ENCODE measurements at regions not wholly inside any gene's neighbourhood (a gene's known extent, or its start where the extent isn't known, plus 50 kb on each side); places are given as distances from the start of the nearest gene placed in this dataset.
"Not testable (repeated sequence)": the region's sequence is repeated elsewhere in the genome, so short reads cannot be mapped to it uniquely, and the experiment has no call there.

DNA sequence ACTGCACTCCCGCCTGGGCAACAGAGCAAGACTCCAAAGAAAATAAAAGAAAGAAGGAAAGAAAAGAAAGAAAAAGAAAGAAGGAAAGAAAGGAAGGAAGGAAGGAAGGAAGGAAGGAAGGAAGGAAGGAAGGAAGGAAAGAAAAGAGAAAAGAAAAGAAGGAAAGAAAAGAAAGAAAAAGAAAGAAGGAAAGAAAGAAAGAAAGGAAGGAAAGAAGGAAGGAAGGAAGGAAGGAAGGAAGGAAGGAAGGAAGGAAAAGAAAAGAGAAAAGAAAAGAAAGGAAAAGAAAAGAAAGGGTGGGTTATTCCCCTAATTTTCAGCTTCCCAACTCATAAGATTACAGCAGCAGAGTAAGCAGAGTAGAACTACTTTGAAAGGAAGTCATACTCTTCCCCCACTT is 64.4 kb downstream of the TMEM200C start:
- DNase-seq (ENCODE audit: low read depth); in situ Hi-C loops (cut with HindIII; ENCODE audit: low pct_unique_long_range_greater_than_20kb, low sequenced_read_pairs): not testable (repeated sequence)

DNA sequence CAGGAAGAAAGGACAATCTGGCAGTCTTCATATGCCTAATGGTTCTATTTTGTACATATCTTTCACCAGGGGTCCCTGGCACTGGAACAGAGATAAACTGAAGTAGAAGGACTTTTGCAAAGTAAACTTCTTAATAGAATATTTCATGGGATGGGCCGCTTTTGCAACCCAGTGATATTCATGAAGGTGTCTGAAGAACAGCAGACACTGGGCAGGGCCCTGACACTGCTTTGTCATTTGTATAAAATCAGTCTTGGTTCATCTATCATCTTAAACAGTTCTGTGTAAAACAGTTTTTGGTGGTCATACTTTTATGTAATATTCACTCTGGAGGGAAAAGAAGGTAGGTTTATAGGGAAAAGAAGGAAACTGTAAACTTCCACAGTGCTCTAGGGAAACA is 66.4 kb downstream of the TMEM200C start:
- no peak for DNase-seq (ENCODE audit: low read depth)
- in situ Hi-C loops (cut with HindIII; ENCODE audit: low pct_unique_long_range_greater_than_20kb, low sequenced_read_pairs), result no loop called here

DNA sequence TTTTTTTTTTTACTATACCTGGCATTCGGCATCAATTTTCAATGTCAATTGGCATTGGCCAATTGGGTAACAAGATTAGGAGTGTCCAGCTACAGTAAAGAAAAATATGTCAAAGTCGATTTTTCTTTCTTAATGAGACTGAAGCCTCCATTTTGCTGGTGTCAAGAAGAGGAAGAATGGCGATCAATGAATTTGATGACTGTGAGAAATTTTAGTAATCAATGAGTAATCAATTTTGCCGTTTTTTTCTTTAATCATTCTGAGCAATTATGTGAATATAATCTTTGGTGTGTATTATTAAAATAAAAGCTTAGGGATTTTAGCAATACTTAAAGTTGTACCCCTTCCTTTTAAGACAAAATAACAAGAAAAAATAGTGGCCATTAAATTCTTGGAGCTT is 69.7 kb downstream of the TMEM200C start:
- in situ Hi-C loops (cut with HindIII; ENCODE audit: low pct_unique_long_range_greater_than_20kb, low sequenced_read_pairs), result no loop called here
- DNase-seq (ENCODE audit: low read depth), result no peak

DNA sequence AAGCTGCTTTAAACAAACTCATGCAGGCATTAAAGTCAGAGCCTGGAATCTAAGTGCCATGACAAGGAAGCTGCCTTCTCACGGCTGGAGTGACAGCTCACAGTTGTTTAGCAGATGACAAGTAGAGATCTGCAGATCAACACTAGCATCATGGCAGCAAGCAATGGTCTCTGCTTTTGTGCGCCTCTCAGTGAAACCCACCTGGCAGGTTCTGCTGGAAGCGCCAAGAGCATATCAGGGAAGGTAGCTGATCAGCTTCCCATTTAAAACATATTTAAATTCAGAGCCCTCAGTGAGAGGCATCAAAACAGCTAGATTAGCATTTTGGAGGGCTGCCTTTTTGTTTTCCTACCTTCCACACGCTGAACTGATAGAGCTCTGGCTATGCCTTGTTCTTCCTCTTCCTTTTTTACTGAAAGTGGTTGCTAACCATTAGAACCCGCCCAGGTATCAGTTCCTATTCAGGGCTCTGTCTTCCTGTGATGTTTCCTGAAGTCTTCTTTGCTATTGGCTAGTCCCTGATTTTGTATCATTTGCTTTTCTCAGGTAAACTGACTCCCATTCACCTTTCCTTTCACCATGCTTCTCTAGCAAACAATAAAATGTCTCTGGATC is 70.8 kb downstream of the TMEM200C start:
- in situ Hi-C loops (cut with HindIII; ENCODE audit: low pct_unique_long_range_greater_than_20kb, low sequenced_read_pairs), result no loop called here
- no peak for DNase-seq (ENCODE audit: low read depth)

DNA sequence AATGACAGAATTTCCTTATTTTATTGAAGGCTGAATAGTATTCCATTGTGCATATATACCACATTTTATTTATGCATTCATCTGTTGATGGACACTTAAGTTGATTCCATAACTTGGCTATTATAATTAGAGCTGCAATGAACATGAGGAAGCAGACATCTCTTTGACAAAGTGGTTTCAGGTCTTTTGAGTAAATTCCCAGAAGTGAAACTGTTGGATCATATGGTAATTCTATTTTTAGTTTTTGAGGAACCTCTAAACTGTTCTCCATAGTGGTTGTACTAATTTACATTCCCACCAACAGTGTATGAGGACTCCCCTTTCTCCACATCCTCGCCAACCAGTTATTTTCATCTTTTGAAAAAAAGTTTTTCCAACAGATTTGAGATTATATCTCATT is 77.5 kb downstream of the TMEM200C start:
- in situ Hi-C loops (cut with HindIII; ENCODE audit: low pct_unique_long_range_greater_than_20kb, low sequenced_read_pairs), result no loop called here

DNA sequence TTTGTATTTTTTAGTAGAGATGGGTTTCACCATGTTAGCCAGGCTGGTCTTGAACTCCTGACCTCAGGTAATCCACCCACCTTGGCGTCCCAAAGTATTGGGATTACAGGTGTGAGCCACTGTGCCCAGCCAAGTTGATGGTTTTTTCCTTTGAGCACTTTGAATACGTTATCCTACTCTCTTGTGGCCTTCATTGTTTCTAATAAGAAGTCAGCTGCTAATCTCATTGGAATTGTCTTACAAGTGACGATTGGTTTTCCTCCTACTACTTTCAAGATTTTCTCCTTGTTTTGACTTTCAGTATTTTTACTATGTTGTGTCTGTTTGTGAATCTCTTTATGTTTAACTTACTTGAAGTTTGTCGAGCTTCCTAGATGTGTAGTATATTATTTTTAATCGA is 88.5 kb downstream of the TMEM200C start:
- in situ Hi-C loops (cut with HindIII; ENCODE audit: low pct_unique_long_range_greater_than_20kb, low sequenced_read_pairs), result no loop called here

More for the DNA sequence above, 77.5 kb downstream of the TMEM200C start:
- no peak for DNase-seq (ENCODE audit: low read depth)

DNA sequence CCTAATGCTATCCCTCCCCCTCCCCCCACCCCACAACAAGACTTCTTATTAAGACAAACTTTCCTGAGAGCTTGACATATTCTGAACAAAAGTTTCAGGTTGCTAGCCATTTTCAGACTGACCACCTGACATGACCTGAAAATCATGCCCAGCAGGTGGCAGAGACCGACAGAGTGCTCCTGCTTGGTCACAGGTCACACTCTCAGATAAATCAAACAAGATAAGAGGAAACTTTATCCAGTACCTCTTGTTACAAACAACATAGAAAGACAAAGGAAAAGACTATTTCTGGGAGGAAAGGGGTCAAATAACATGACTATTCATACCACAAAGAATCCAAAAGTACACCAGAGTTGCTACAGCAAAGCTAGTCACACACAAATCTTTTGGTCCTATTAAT is 107.4 kb downstream of the TMEM200C start:
- in situ Hi-C loops (cut with HindIII; ENCODE audit: low pct_unique_long_range_greater_than_20kb, low sequenced_read_pairs), result no loop called here

More for the DNA sequence above, 88.5 kb downstream of the TMEM200C start:
- DNase-seq (ENCODE audit: low read depth), result no peak

DNA sequence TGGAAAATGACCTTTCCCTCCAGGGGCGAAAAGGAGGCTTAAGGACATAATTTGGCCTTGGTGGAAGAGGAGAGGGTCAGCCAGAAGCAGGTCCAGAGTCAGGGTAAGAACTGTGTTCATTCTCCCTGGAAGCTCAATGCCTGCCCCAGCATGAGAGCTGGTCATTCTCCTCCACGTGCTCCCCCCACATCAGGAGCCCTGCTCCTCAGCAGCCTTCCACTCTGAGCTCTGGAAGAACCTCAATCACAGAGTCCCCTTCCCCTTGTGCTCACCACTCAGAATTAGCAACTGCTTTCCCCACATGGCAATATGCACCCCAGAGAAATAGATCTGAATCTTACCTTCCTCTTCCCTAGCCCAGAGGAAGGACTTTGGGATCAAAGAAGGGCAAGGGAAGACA is 115.4 kb downstream of the TMEM200C start:
- no peak for DNase-seq (ENCODE audit: low read depth)
- in situ Hi-C loops (cut with HindIII; ENCODE audit: low pct_unique_long_range_greater_than_20kb, low sequenced_read_pairs), result no loop called here

More for the DNA sequence above, 107.4 kb downstream of the TMEM200C start:
- DNase-seq (ENCODE audit: low read depth), result no peak

DNA sequence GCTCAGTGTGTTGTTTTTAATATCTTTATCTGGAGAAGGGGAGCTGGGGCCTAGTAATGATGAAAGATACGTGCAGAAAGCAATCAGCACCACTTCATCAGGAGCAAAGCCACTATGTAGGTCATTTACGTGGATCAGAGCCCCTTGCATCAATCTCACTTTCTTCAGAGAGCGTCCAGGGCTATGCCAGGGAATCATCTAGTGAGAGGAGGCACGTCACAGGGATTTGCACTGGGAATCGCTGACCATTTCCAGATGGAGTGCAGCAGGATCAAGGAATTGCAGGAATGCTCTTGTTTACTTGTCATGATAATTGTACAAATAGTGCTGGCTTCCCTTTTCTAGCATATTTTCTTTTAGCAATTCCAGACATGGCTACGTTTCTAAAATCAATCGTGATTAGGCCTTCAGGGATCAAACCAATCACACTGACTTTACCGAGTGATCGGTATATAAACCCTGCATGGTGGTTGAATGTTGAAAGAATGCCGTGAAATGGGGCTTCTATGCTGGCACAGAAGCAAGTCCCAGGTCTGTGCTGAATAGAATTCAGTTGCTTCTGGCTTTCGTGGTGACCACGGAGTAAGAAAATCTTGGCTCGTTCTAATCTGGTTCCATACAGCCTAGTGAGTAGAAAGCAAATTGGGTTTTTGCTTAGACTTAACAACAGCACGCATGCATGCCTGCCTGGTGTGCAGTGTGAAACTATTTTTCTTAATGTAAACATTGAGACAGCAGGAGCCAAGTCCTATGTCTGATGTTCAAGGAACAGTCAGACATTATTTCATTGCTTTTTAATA is 122.8 kb downstream of the TMEM200C start:
- DNase-seq (ENCODE audit: low read depth), result no peak
- in situ Hi-C loops (cut with HindIII; ENCODE audit: low pct_unique_long_range_greater_than_20kb, low sequenced_read_pairs), result no loop called here

DNA sequence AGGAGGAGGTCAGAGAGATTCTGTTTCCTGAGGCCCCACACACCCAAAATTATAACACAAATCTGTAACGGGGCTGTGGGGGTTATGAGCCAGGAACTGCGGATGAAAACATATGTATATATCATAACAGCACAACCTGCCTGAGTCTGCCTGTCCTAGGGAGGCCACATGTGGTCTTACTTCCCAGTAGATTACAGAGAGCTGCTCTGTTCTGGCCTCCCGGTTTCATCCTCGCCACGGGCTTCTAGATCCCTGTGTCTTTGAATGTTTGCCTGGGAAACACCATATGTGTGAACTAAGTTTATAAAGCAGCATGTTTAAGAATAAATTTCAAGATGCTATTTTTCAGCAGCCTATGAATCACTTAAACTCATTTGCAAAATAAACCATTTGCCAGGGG is 124.0 kb downstream of the TMEM200C start:
- no peak for DNase-seq (ENCODE audit: low read depth)
- in situ Hi-C loops (cut with HindIII; ENCODE audit: low pct_unique_long_range_greater_than_20kb, low sequenced_read_pairs), result no loop called here

DNA sequence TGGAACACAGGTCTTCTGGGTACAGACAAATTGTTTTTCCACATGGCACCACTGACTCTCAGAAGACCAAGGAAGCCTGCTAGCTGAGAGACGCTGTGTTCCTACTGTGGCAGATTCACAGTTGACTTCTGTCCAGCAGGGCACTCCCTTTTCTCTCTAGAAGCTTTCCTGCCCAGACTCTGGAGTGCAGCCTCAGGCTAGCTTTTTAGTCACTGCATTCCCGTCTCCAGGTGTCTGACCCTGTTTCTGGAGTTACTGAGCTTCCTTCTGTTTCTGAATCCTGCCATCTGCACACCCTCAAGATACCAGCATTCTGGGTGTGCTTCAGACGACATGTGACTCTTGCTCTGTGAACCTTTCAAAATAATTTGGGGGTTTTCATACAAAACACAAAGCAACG is 125.1 kb downstream of the TMEM200C start:
- no peak for DNase-seq (ENCODE audit: low read depth)
- in situ Hi-C loops (cut with HindIII; ENCODE audit: low pct_unique_long_range_greater_than_20kb, low sequenced_read_pairs), result no loop called here

DNA sequence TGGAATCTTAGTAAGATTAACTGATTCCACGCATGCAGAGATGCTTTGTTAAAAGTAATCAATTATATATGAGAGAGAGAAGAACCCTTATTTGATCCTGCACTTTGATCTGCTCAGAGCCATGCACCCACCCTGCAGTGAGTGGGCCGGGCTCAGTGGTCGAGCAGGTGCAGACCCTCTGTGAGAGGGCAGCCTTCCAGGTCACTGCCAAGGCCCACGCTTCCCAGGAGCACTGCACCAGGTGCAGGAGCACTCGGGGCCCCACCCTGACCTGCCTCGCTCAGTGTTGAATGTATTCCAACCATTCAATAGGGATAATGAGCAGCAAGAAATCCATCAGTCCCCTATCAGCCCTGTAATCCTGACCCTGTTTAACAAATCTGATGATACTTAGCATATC is 126.9 kb downstream of the TMEM200C start:
- no peak for DNase-seq (ENCODE audit: low read depth)
- in situ Hi-C loops (cut with HindIII; ENCODE audit: low pct_unique_long_range_greater_than_20kb, low sequenced_read_pairs), result no loop called here

DNA sequence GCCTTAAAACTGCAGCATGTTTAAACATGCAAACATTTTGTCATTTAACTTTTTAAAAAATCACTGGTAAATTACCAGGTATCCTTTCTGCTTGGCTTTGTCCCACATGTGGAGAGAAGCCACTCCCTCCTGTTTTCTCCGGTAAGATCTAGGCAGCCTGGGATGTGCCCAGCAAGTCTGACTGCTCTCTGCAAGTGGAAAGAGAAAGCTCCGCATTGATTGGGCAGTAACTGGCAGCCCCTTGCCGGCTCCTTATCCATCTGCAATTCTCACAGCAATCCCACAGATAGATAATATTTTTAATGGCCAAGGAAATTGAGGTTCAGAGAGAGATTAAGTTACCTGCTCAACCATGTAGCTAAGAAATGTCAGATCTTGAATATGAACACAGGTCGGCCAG is 136.1 kb downstream of the TMEM200C start:
- in situ Hi-C loops (cut with HindIII; ENCODE audit: low pct_unique_long_range_greater_than_20kb, low sequenced_read_pairs), result no loop called here
- no peak for DNase-seq (ENCODE audit: low read depth)

DNA sequence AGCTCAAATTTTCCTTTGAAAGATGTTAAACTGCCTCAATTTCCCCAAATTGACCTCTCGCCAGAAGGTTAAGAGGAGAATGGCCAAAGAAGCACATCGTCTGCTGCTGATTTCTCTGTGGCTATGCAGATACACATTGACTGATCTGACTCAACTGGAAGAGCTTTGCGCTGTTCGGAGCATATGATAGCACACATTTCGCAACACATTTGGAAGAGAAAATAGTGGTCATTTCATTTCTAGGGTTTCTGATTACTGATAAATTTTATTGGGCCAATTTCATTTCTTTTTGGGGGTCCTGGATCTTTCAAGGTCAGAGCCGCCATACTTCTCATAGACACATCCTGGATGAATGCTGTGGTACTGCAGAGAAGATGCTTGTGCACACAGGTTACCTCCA is 138.5 kb downstream of the TMEM200C start:
- no peak for DNase-seq (ENCODE audit: low read depth)
- in situ Hi-C loops (cut with HindIII; ENCODE audit: low pct_unique_long_range_greater_than_20kb, low sequenced_read_pairs), result no loop called here

DNA sequence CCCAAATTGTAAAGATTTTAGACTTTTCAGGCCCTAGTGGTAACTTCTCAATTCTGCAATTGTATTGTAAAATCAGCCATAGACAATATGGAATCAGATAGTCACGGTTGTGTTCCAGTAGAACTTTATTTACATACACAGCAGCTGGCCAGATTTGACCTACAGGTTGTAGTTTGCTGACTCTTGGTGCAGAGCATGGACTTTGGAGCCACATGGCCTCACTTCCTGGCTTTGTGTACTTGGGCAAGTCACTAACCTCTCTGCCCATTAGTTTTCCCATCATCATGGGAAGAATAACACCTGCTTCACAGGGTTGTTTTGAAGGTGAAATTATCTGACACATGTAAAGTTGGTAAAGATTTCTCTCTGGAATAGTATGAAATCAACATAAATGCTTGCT is 147.6 kb downstream of the TMEM200C start:
- in situ Hi-C loops (cut with HindIII; ENCODE audit: low pct_unique_long_range_greater_than_20kb, low sequenced_read_pairs), result no loop called here
- DNase-seq (ENCODE audit: low read depth), result no peak

DNA sequence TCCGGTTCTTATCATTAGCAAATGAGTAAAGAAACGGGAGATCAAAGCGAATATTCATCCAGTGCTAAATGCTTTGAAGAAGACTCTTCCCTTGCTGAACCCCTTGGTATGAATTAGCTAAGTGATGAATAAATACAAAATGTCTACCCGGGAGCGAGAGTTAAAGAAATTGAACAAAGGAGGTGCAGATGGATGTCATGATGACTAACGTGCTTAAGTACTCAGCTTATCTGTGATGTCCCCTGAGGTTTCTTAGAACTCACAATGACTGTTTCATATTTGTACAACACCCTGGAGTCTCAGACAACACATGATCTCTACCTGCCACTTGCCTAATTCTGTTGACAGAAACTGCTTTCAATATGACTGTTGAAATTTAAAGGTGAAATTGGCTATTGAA is 148.5 kb downstream of the TMEM200C start:
- in situ Hi-C loops (cut with HindIII; ENCODE audit: low pct_unique_long_range_greater_than_20kb, low sequenced_read_pairs), result no loop called here
- DNase-seq (ENCODE audit: low read depth), result no peak

DNA sequence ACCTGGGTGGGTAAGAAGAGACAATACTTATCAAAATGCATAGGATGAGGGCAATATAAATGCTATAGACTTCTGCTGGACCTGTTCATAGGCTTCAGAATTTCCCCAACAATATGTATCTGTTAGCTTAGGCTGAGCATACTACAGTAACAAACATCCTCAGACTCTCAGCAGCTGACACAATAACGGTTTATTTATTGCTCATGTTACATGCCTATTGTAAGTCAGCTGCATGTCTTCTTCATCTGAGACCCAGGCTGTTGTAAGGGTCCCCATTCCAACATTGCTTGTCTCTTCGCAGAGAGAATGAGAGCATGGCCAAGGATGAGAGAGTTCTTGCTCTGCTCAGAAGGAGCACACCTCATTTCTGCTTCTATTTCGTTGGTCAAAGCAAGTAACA is 150.7 kb downstream of the TMEM200C start:
- DNase-seq (ENCODE audit: low read depth), result no peak

DNA sequence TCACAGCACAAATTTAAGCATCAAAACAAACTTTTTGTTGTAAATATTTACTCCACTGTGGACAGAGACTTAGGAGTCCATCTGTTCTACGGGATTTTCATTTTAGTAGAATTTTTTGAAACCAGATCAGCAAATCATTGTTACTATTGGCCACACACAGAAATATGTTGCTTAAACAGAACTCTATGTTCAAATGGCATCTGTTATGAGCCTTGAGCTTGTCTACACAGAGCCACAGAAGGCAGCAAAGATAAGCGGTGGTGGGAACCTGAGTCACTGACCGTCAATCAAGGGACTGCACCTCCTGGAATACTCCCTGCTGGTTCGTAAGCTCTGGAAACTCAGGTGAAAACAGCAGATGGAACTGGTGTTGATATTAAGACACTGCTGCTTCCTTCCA is 156.8 kb downstream of the TMEM200C start:
- in situ Hi-C loops (cut with HindIII; ENCODE audit: low pct_unique_long_range_greater_than_20kb, low sequenced_read_pairs), result no loop called here
- no peak for DNase-seq (ENCODE audit: low read depth)

More for the DNA sequence above, 150.7 kb downstream of the TMEM200C start:
- in situ Hi-C loops (cut with HindIII; ENCODE audit: low pct_unique_long_range_greater_than_20kb, low sequenced_read_pairs), result no loop called here

DNA sequence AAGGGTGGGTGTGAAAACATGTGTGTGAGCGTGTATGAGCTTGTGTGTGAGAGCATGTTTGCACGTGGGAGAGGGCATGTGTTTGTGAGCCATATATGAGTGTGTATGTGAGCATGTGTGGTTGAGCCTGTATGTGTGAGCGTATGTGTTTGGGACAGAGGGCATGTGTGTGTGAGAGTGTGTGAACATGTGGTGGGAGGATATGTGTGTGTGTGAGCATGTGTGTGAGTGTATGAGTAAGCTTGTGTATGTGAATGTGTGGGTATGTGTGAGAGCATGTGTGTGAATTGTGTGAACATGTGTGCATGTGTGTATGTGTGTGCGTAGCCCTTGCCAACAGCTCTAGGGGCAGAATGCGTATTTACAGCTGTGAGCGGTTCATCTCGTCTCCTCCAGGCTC is 163.0 kb downstream of the TMEM200C start:
- in situ Hi-C loops (cut with HindIII; ENCODE audit: low pct_unique_long_range_greater_than_20kb, low sequenced_read_pairs), result no loop called here
- DNase-seq (ENCODE audit: low read depth), result no peak

Measured in Caki2 (cell line).